OCI-LY7 (cell line): ENCODE measurements at regions not wholly inside any gene's neighbourhood (a gene's known extent, or its start where the extent isn't known, plus 50 kb on each side); places are given as distances from the start of the nearest gene placed in this dataset.

Experiments used
- BruUV-seq: library from RNA; stranded (reverse); fragments of 400-500 nt; replicated peaks from 2 replicates; lab custom pipeline; 2021; lab: Mats Ljungman, UMichigan
- CTCF ChIA-PET: fragments of 300-600 bp; sonication (Branson Sonifier 250); formaldehyde crosslinking; loops from one replicate; lab custom pipeline; 2022; ENCODE audit warnings: antibody characterized with exemption; ENCODE audit not compliant: unreplicated experiment; lab: Charles Lee
- POLR2A ChIA-PET: fragments of 300-600 bp; sonication (Branson Sonifier 250); formaldehyde crosslinking; loops from one replicate; lab custom pipeline; 2022; ENCODE audit warnings: antibody characterized with exemption; lab: Charles Lee
- DNase-seq: peaks from one replicate; pipeline ENCODE4 v3.0.0-alpha.2; 2015; ENCODE audit warnings: low spot score
- H2AFZ ChIP-seq: fragments of 200-600 bp; sonication (generic), shearing (Covaris generic); 2 replicates; pipeline ENCODE4 v1.6.1; 2014; ENCODE audit warnings: mild to moderate bottlenecking, antibody characterized with exemption, low read length, moderate library complexity
- H3K27ac ChIP-seq: fragments of 200-600 bp; sonication (generic); 2 replicates; pipeline ENCODE4 v1.5.1; 2014; ENCODE audit warnings: mixed run types, low read depth, mild to moderate bottlenecking, moderate library complexity, low read length, inconsistent platforms; ENCODE audit not compliant: poor library complexity, severe bottlenecking
- H3K36me3 ChIP-seq: fragments of 200-600 bp; sonication (generic); 2 replicates; pipeline ENCODE4 v1.6.1; 2014; ENCODE audit warnings: mild to moderate bottlenecking, antibody characterized with exemption, low read length, moderate library complexity, mixed read lengths; ENCODE audit not compliant: insufficient read depth
- H3K4me1 ChIP-seq: fragments of 200-600 bp; sonication (generic); 2 replicates; pipeline ENCODE4 v1.5.1; 2014; ENCODE audit warnings: mild to moderate bottlenecking, low read length; ENCODE audit not compliant: insufficient read depth, poor library complexity, severe bottlenecking
- H3K4me2 ChIP-seq: fragments of 200-600 bp; sonication (generic); 2 replicates; pipeline ENCODE4 v1.6.1; 2014; ENCODE audit warnings: mild to moderate bottlenecking, low read length
- H3K4me3 ChIP-seq: fragments of 200-600 bp; sonication (generic); 2 replicates; pipeline ENCODE4 v1.5.1; 2014; ENCODE audit warnings: mild to moderate bottlenecking, low read depth, low read length; ENCODE audit not compliant: poor library complexity, severe bottlenecking
- H3K79me2 ChIP-seq: fragments of 200-600 bp; sonication (generic); 2 replicates; pipeline ENCODE4 v1.6.1; 2016; ENCODE audit warnings: low read depth, mild to moderate bottlenecking, low read length, moderate library complexity, mixed read lengths; ENCODE audit not compliant: insufficient read depth
- H3K9me2 ChIP-seq: fragments of 200-600 bp; sonication (generic); 2 replicates; pipeline ENCODE4 v1.6.1; 2016; ENCODE audit warnings: mild to moderate bottlenecking, low read length, mixed read lengths; ENCODE audit not compliant: insufficient read depth
- H3K9me3 ChIP-seq: fragments of 200-600 bp; sonication (generic); 2 replicates; pipeline ENCODE4 v1.6.1; 2014; ENCODE audit warnings: mild to moderate bottlenecking, mixed run types, low read length, mixed read lengths
- H4K20me1 ChIP-seq: fragments of 200-600 bp; sonication (generic); 2 replicates; pipeline ENCODE4 v1.6.1; 2014; ENCODE audit warnings: mild to moderate bottlenecking, antibody characterized with exemption, low read length, moderate library complexity, mixed read lengths; ENCODE audit not compliant: insufficient read depth
- EZH2phosphoT487 ChIP-seq: fragments of 200-600 bp; sonication (generic); IDR thresholded peaks from 2 replicates; pipeline ENCODE4 v1.6.1; 2018; ENCODE audit warnings: low read depth, borderline replicate concordance, mild to moderate bottlenecking, mixed run types, antibody characterized with exemption, low read length, moderate library complexity, mixed read lengths
- intact Hi-C: fragments of 100-400 bp; cut with micrococcal nuclease; formaldehyde crosslinking; loops from one replicate; pipeline ENCODE4 v1.10.0; 2022; ENCODE audit not compliant: unreplicated experiment
- TF ChIP-seq, protein P1 (sequence below): fragments of 200-600 bp; sonication (generic); conservative IDR thresholded peaks from 2 replicates; pipeline ENCODE4 v1.5.1; 2014; ENCODE audit warnings: mild to moderate bottlenecking, antibody characterized with exemption, low read length, moderate library complexity, mixed read lengths

DNA sequence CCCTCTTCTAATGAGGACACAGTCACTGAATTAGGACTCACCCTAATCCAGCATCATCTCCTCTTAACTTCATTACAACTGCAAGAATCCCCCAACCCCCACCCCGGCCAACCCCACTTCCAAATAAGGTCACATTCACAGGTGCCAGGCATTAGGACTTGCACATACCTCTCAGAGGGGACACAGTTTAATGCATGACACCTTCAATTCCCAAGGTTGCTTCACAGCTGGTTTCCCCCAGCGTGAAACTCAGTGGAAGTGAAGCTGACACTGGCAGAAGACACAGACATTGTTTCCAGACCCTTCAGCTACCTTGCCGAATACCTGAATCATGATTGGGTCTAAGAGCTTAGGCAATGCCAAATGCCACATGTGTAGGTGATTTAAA, 217.0 kb upstream of the DYNLRB2 start:
- Histone ChIP-seq H3K36me3 (no peaks in the 10 kb centered on the region), H2AFZ (no peak overlapping the region), H3K9me3 (no peaks in the 10 kb centered on the region), H3K4me2 (no peak overlapping the region), H3K4me3 (no peak overlapping the region), H3K27ac (no peak overlapping the region), H4K20me1 (no peaks in the 10 kb centered on the region), H3K4me1 (no peaks in the 10 kb centered on the region), H3K79me2 (no peaks in the 10 kb centered on the region), H3K9me2 (no peaks in the 10 kb centered on the region)
- intact Hi-C loops, result no loop called here
- ChIA-PET CTCF (no interaction called here), POLR2A (no interaction called here)
- DNase-seq, result no peak
- no peak for TF ChIP-seq EZH2phosphoT487
- TF ChIP-seq, protein P1, sequence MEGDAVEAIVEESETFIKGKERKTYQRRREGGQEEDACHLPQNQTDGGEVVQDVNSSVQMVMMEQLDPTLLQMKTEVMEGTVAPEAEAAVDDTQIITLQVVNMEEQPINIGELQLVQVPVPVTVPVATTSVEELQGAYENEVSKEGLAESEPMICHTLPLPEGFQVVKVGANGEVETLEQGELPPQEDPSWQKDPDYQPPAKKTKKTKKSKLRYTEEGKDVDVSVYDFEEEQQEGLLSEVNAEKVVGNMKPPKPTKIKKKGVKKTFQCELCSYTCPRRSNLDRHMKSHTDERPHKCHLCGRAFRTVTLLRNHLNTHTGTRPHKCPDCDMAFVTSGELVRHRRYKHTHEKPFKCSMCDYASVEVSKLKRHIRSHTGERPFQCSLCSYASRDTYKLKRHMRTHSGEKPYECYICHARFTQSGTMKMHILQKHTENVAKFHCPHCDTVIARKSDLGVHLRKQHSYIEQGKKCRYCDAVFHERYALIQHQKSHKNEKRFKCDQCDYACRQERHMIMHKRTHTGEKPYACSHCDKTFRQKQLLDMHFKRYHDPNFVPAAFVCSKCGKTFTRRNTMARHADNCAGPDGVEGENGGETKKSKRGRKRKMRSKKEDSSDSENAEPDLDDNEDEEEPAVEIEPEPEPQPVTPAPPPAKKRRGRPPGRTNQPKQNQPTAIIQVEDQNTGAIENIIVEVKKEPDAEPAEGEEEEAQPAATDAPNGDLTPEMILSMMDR, result no peak
- BruUV-seq, result no TSS peak

DNA sequence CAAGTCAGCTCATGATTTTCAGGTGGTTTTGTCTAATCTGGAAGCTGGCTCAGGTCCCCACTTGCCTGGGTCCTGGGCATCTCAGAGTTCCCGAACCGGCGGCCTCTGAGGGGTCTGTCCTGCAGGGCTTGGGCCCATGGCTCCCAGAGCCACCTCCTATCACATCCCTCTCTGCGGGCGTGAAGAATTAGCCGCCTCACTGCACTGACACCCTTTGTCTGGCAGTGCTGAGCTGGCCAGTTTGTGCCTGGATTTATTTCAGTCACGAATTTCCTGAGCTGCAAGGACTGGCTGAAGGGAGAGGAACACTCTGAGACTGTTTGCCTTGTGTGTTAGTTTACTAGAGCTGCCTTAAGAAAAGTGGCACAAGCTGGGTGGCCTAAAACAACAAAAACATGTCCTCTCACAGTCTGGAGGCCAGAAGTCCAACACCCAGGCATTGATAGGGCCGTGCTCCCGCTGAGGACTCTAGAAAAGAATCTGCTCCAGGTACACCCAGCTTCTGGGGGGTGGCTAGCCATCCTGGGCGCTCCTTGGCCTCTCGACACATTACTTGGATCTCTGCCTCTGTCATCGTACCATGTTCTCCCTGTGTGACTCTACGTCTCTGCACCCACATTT, 217.5 kb upstream of the DYNLRB2 start:
- no peak overlapping the region for H2AFZ ChIP-seq
- intact Hi-C loops, result no loop called here
- no peaks in the 10 kb centered on the region for H3K9me3 ChIP-seq
- no peaks in the 10 kb centered on the region for H3K36me3 ChIP-seq
- no peak overlapping the region for H3K27ac ChIP-seq
- CTCF ChIA-PET, result no interaction called here
- H3K79me2 ChIP-seq, result no peaks in the 10 kb centered on the region
- DNase-seq, result no peak
- POLR2A ChIA-PET, result no interaction called here
- no peaks in the 10 kb centered on the region for H3K4me1 ChIP-seq
- no peaks in the 10 kb centered on the region for H3K9me2 ChIP-seq
- no TSS peak for BruUV-seq
- no peaks in the 10 kb centered on the region for H4K20me1 ChIP-seq
- TF ChIP-seq, protein P1, result no peak
- TF ChIP-seq EZH2phosphoT487, result no peak
- H3K4me3 ChIP-seq, result no peak overlapping the region
- H3K4me2 ChIP-seq, result no peak overlapping the region

DNA sequence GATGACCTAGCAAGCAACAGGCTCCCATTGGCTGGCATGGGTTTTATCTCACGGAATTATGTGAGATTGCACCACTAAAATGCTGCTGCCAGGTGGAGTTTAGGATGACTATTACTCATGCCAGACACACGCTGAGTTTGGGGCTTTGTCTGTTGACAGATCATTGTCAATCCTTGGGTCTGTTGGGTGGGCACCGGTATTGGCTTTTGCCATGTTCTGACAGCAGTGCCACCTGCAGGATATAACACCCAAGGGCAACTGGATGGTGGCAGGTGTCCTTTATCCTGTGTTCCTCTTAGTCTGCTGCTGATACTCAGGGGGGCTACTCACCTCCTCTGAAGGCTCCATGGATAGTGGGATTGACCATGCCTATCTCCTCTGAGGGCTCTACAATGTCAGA, 221.6 kb upstream of the DYNLRB2 start:
- TF ChIP-seq, protein P1, result peak; percentile 47
- no peak for TF ChIP-seq EZH2phosphoT487
- CTCF ChIA-PET, result no interaction called here
- Histone ChIP-seq H3K27ac (no peak overlapping the region), H3K4me1 (no peaks in the 10 kb centered on the region), H3K9me3 (no peaks in the 10 kb centered on the region), H3K4me2 (no peak overlapping the region), H3K36me3 (no peaks in the 10 kb centered on the region), H2AFZ (no peak overlapping the region), H3K4me3 (no peak overlapping the region), H3K9me2 (no peaks in the 10 kb centered on the region), H3K79me2 (no peaks in the 10 kb centered on the region), H4K20me1 (no peaks in the 10 kb centered on the region)
- no TSS peak for BruUV-seq
- intact Hi-C loops, result no loop called here
- no peak for DNase-seq
- POLR2A ChIA-PET, result no interaction called here
